HG03521 (cell line): ENCODE measurements at regions not wholly inside any gene's neighbourhood (a gene's known extent, or its start where the extent isn't known, plus 50 kb on each side); places are given as distances from the start of the nearest gene placed in this dataset.
"Not testable (repeated sequence)": the region's sequence is repeated elsewhere in the genome, so short reads cannot be mapped to it uniquely, and the experiment has no call there.

Experiments used
- ATAC-seq: cut with Tn5 transposase; IDR thresholded peaks from one replicate; pipeline ENCODE4 v1.9.1; 2021; ENCODE audit warnings: mild to moderate bottlenecking, moderate library complexity; ENCODE audit not compliant: unreplicated experiment

GRCh38 chr11:116324077-116324476 lies 448.7 kb downstream of the BUD13 start:
- ATAC-seq: not testable (repeated sequence)

DNA sequence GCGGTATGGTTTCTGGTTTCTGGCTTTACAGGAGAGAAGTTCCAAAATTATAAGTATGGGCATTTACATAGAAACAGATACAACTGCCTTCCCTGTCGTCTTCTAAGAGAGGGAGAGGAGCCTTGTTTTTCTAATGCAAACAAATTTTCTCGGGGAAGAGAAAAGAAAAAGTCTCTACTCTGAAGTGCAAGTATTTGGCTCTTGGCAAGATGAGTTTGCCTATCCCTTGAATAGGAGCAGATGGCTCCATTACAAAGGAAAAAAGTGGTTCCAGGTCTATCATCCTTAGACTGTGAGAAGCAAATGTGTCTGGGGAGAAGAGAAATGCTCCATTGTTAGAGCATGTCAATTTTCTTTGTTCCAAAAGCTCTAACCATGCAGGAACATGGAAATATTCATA lies 455.6 kb downstream of the BUD13 start:
- no peak for ATAC-seq

DNA sequence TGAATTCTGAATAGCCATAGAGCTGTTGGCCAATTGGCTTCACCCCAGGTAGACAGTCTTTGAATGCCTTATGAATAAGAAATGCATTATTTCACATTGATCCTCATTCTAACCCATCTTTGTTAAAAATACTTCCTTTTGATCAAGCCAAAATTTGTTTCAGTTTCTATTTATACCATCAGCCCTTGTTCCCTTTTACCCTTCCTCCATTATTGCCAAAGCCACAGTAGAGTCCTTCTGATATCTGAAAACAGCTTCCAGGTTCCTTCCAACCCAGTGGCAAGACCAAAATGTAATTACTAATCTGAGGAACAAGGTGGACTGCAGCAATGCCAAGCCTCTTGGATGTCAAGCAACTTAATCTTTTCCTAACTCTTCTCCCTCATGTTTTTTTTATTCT lies 458.8 kb downstream of the BUD13 start:
- ATAC-seq: no peak

- no peak for ATAC-seq
Measured at GRCh38 chr11:116312570-116313391, 460.0 kb downstream of the BUD13 start.

GRCh38 chr11:116311206-116311605 lies 461.6 kb downstream of the BUD13 start:
- no peak for ATAC-seq

GRCh38 chr11:116310698-116311097 lies 462.1 kb downstream of the BUD13 start:
- no peak for ATAC-seq

DNA sequence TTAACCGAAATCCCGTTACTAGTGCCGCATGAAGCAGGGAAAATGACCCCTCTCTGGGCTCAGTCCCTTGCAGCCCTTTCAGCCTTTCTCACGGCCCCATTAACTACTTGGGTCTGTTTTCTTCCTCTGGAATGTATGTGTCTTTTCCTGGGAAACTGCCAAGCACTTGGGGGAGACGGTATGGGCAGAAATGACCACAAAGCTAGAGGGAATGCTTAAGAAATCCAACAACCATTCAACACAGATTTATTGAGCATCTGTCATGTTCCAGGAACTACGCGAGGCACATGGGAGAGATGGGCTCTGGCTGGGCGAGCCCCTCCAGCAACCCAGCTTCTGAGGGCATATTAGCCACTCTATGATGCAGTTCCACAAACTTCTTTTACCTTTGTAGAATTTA lies 462.6 kb downstream of the BUD13 start:
- ATAC-seq: no peak

GRCh38 chr11:116309446-116309845 lies 463.3 kb downstream of the BUD13 start:
- no peak for ATAC-seq

DNA sequence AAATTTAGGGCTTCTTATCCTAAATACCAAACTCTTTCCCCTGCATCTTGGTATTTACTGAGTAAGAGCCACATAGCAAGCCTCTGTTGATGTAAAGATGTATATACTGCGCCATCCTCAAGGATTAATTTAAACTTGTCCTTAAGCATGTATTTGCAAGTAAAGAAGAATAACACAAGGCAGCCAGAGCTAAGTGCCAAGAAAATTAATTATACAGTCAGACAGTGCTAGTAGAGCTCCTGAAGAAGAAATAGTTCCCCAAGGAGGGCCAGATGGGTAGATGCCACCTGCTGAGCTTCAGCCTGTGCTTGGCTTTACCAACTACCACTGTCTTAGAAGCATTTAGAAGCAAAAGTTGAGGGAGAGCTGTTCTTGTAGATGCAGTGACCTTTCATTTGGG lies 470.0 kb downstream of the BUD13 start:
- ATAC-seq: no peak

- no peak for ATAC-seq
Measured at GRCh38 chr11:116301141-116301540, 471.6 kb downstream of the BUD13 start.

GRCh38 chr11:116300232-116300631 lies 472.6 kb downstream of the BUD13 start:
- no peak for ATAC-seq

DNA sequence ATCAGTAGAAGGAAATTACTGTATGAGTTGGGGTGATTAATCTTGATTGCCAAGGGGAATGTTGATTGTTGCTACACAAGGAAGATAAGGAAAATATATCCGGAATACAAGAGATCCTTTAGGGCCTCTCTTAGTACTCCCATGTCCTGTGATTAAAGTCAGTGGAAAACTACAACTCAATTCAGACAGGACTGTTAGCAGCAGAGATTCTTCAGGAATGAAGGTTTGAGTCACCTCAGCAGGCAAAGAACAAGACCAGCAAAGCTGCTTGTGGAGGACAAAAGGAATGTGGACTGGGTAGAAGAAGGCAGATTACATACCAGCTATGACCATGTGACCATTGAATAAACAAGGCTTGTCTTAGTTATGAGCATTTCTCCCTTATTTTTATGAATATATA lies 478.2 kb downstream of the BUD13 start:
- no peak for ATAC-seq

GRCh38 chr11:116287866-116288265 lies 484.9 kb downstream of the BUD13 start:
- ATAC-seq: no peak

- no peak for ATAC-seq
Measured at GRCh38 chr11:116285026-116285425, 487.8 kb downstream of the BUD13 start.

DNA sequence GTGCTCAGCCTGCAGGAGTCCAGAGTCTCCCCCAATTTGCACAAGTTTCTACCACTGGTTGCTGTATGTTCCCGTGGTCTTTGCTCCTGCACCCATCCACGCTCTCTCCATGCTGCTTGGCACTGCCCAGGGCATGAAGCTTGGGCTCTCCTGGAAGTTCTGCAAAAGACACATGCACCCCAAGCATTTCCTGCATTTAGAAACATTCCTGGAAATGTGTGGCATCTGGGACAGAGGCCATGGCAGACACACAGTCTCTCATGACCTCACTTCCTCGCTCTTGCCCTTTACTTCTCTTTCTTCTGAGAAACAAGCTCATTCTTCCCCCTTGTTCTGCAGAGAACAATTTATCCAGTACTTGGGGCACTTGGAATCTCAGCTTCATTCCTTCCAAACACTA lies 489.5 kb downstream of the BUD13 start:
- ATAC-seq: no peak

DNA sequence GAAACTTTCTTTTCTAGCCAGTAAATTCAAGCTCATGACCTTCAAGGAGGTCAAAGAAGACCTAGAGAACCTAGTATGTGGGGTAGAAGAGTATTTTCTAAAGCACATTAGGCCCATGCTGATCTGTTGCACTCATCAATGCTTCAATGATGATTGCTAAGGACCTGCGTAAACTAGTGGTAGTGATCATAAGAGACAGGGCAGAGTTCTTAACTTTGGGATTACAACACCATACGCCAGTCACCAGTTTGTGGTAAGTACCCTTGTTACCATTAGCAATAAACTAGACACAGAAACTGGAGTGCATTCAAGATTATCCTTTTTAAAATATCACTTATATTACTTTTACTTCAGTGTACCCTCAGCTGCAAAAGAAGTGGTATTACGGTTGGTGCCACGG lies 490.3 kb downstream of the BUD13 start:
- ATAC-seq: no peak

DNA sequence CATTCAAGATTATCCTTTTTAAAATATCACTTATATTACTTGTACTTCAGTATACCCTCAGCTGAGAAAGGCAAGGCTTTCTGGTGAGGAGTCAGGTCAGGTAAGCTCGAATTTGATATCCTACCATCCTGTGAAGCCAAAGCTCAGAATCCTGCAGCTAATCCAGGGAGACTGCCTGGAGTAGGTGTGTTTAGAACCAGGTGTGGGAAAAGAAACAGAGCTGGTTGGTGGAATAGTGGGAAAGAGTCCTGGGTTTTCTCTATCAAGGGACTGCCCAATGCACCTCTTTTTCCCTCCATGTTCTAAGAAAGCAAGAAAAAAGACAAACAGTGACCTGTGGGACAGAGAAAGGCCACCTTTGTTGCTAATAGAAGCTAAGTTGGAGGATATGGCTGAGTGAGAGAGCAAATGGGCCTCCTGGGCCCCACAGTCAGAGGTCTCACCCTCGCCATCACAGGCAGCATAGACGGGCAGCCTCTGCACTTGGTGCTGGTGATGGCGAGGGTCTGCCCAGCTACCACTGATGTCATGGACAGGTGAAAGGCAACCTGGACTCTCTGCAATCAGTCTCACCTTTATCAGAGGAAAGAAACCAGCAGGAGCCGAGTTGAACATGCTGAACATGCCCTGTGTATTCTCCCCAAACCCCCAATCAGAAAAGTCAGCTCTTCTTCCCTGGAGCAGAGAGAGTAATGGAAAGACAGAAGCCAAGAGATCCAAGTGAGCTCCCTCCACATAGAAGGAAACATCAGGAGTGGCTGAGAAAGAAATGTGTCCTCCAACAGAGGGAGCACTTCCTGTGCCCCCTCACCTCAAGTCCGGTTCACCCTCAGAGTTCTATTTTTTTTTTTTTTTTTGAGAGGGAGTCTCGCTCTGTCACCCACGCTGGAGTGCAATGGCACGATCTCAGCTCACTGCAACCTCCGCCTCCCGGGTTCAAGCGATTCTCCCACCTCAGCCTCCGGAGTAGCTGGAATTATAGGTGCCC lies 491.3 kb downstream of the BUD13 start:
- ATAC-seq: no peak

DNA sequence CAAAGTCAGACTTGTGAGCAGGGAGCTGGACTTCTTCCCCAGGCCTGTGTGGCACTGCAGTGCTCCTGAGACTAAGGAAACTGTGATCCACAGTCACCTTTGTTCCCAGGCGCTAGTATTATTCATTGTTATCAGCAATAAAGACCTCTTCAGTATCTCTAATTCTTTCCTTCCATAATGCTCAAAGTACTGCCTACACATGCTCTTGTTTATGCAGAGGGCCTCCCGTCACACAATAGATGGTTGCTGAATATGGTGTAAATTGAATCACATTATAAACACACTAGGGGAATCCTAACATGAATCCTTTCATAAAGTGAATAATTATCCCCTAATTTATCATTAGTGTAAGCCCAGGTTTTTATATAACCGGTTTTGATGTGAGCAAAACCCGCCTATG lies 493.3 kb downstream of the BUD13 start:
- ATAC-seq: no peak

- ATAC-seq: no peak
Measured at GRCh38 chr11:116278076-116278475, 494.7 kb downstream of the BUD13 start.

DNA sequence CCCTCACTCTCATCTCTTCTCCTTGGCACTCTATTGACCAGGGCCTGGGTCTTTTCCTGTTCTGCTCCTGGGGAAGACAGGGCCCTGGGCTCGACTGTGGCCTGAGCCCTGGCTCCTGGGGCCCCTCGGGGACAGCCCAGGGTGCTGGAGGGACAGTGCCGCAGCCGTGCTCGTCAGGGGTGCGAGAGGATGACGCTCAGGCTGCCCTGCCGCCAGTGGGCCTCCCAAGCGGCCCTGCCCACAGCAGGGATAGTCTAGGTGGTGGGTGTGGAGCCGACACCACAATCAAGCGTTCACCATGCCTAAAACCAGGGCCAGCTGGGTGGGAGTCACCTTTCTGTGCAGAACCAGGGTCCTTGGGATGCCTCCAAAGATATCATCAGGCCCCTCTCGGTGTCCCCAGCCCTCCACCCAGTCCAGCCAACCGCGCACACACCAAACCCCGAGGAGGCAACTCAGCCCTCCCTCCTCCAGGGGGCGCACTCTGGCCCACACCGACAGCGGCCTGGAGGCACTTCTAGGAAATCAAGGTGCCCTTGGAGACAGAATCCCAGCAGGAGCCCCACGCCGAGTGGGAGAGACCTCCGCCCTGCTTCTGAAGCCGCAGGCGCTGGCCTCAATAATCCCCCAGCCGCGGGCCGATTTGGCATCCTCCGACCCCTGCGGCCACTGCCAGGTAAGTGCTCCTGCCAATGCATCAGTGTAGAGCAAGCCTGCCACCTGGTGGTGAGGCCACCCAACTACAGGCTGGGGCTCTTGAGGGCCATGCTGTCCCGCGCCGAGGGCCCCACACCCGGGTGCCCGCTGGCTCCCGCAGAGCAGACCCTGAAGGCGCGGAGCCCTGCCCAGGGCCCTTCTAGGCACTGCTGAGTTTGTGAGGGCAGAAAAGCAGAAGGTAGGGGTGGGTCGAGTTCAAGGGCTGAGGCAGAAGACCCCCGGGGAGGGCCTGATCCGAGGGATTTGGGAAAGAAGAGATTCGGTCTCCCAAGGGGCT lies 496.4 kb downstream of the BUD13 start:
- ATAC-seq: no peak

GRCh38 chr11:116275635-116276034 lies 497.2 kb downstream of the BUD13 start:
- no peak for ATAC-seq
